ENCODE measurements at regions not wholly inside any gene's neighbourhood (a gene's known extent, or its start where the extent isn't known, plus 50 kb on each side); places are given as distances from the start of the nearest gene placed in this dataset.

DNA sequence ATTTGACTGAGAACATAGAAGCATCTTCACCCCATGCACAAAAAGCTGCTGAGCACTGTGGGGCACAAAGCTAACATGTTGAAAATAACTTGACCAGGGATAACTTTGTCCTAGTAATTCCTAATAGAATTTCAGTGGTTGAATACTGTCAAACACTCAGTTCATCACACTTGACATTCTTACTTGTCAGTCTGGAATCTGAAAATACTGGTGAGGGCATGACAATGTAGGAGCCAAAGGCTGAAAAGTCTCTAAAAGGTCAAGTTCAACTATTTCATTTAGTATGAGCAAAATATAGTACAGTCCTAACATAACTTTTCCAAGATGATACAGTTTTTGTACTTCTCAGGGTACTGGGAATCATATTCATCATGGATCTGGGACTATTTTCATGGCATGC lies 504.4 kb upstream of the LMO3 start:
- no peak overlapping the region for H3K27ac ChIP-seq
- H3K27me3 ChIP-seq = no peaks in the 10 kb centered on the region
- TF ChIP-seq EP300 (IDR thresholded peaks at IDR 0.05) (no peak), POLR2AphosphoS5 (IDR thresholded peaks at IDR 0.05) (no peak), POLR2A (IDR thresholded peaks at IDR 0.05) (no peak)
- TF ChIP-seq, protein P1, sequence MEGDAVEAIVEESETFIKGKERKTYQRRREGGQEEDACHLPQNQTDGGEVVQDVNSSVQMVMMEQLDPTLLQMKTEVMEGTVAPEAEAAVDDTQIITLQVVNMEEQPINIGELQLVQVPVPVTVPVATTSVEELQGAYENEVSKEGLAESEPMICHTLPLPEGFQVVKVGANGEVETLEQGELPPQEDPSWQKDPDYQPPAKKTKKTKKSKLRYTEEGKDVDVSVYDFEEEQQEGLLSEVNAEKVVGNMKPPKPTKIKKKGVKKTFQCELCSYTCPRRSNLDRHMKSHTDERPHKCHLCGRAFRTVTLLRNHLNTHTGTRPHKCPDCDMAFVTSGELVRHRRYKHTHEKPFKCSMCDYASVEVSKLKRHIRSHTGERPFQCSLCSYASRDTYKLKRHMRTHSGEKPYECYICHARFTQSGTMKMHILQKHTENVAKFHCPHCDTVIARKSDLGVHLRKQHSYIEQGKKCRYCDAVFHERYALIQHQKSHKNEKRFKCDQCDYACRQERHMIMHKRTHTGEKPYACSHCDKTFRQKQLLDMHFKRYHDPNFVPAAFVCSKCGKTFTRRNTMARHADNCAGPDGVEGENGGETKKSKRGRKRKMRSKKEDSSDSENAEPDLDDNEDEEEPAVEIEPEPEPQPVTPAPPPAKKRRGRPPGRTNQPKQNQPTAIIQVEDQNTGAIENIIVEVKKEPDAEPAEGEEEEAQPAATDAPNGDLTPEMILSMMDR (IDR thresholded peaks at IDR 0.05) = no peak
- DNase-seq = no peak
- intact Hi-C loops (cut with DNase I) = no loop called here
- H3K4me3 ChIP-seq = no peak overlapping the region
- H3K4me1 ChIP-seq = no peaks in the 10 kb centered on the region
- H3K9me3 ChIP-seq = no peaks in the 10 kb centered on the region
- no peaks in the 10 kb centered on the region for H3K36me3 ChIP-seq

DNA sequence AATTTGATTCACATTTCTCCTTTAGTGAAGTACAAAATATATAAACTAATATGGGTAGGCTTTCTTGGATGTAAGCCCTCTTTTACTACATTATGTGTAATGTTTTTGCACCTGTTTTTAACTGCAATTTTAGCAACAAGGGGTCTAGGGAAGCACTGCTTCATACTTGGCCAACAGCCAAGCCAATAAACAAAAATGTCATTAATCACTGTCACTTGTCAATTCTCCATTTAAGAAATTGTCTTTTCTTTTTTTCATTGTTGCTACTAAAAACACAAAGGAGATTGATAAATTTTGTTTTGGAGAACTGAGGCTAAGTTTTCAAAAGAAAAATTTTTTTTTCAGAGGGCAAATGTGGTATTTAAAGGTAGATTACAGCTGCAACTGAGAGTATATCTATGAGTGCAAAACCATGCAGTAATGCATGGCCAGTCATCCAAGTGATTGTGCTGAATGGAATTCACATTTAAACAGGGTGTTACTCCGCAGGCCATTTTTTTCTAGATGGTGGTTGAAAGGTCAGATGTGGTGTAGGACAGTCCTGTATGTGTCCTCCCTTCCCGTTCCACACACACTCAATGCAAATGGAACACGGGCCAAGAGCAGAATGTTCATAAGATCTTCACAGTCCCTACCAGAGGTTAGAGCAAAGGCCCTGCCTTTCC lies 503.0 kb upstream of the LMO3 start:
- H3K27ac ChIP-seq = no peak overlapping the region
- DNase-seq = no peak
- no peaks in the 10 kb centered on the region for H3K9me3 ChIP-seq
- TF ChIP-seq EP300 (IDR thresholded peaks at IDR 0.05) (no peak), POLR2A (IDR thresholded peaks at IDR 0.05) (no peak), POLR2AphosphoS5 (IDR thresholded peaks at IDR 0.05) (no peak)
- TF ChIP-seq, protein P1 (IDR thresholded peaks at IDR 0.05) = no peak
- H3K36me3 ChIP-seq = no peaks in the 10 kb centered on the region
- no peaks in the 10 kb centered on the region for H3K27me3 ChIP-seq
- intact Hi-C loops (cut with DNase I) = no loop called here
- 81 to 83% methylated on average over 3 of the region's 3 CpGs for WGBS, 2 donors
- no peaks in the 10 kb centered on the region for H3K4me1 ChIP-seq
- no peak overlapping the region for H3K4me3 ChIP-seq

DNA sequence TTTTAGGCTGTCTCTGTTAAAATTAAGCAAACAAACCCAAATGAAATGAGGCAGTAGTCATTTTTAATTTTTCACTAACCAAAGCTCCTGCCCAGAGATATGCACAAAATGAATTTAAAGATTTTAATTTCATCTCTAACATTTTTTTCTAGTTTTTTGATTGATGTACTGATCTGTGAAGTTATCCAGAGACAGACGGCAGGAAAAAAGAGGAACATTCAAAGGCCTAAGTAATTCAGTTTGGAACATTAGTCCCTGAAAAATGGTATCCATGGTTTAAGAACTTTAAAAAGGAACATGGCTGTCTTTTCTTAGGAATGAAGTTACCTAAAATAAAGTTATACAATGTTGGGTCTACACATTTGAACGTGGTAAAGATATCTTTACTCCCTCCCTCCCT lies 498.8 kb upstream of the LMO3 start:
- no peak for TF ChIP-seq POLR2AphosphoS5 (IDR thresholded peaks at IDR 0.05)
- TF ChIP-seq, protein P1 (IDR thresholded peaks at IDR 0.05) = no peak
- no peak for TF ChIP-seq EP300 (IDR thresholded peaks at IDR 0.05)
- no peak for TF ChIP-seq POLR2A (IDR thresholded peaks at IDR 0.05)
- intact Hi-C loops (cut with DNase I) = no loop called here
- Histone ChIP-seq H3K4me1 (no peaks in the 10 kb centered on the region), H3K4me3 (no peak overlapping the region), H3K27me3 (no peaks in the 10 kb centered on the region), H3K9me3 (no peaks in the 10 kb centered on the region), H3K27ac (no peak overlapping the region), H3K36me3 (no peaks in the 10 kb centered on the region)
- 65 to 70% methylated on average over 2 of the region's 2 CpGs for WGBS, 2 donors
- DNase-seq = no peak

DNA sequence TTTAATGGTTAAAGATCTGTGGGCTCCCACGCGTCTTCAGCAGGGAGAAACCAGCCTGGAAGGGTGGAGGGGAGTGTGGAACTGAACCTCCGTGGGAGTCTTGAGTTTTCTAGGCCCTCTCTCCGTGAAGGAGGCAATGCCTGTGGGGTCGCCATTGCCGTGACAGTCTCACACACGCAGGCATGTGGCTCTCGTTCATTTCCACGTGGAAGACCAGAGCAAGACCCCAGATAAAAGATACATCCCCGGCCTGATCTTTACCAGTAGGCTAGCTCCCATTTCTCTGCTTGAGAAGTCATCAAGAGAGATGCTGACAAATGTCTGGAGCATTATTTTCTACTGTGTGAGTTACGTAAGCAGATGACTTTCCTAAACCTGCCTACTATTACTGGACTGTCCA lies 491.7 kb upstream of the LMO3 start:
- TF ChIP-seq, protein P1 (IDR thresholded peaks at IDR 0.05) = no peak
- TF ChIP-seq EP300 (IDR thresholded peaks at IDR 0.05) (no peak), POLR2A (IDR thresholded peaks at IDR 0.05) (no peak), POLR2AphosphoS5 (IDR thresholded peaks at IDR 0.05) (no peak)
- WGBS, 2 donors = 81 to 89% methylated on average over 11 of the region's 11 CpGs
- H3K27me3 ChIP-seq = no peaks in the 10 kb centered on the region
- intact Hi-C loops (cut with DNase I) = no loop called here
- peaks cover 0 to 3% (median 0%) of the 10 kb centered on the region in 4 donors for H3K9me3 ChIP-seq
- no peaks in the 10 kb centered on the region for H3K4me1 ChIP-seq
- H3K36me3 ChIP-seq = no peaks in the 10 kb centered on the region
- H3K27ac ChIP-seq = no peak overlapping the region
- H3K4me3 ChIP-seq = no peak overlapping the region
- DNase-seq = no peak

DNA sequence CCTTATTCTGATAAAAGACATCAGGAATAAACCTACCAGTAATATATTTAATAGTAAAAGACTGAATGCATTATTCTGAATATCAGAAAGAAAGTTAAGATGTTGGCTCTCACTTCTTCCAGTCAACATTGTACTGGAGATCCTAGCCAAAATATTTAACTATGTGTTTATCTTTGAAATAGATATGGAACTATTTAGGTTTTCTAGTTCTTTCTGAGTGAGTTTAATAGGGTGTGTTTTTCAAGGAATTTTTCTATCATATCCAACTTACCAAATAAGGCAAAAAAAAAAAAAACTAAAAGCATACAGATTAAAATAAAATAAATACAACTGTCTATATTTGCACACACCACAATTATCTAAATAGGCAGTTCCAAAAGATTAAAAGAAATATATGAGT lies 478.9 kb upstream of the LMO3 start:
- Histone ChIP-seq H3K4me1 (no peaks in the 10 kb centered on the region), H3K4me3 (no peak overlapping the region), H3K9me3 (peaks cover 0 to 3% (median 0%) of the 10 kb centered on the region in 4 donors), H3K27me3 (no peaks in the 10 kb centered on the region), H3K36me3 (no peaks in the 10 kb centered on the region), H3K27ac (no peak overlapping the region)
- intact Hi-C loops (cut with DNase I) = no loop called here
- no peak for DNase-seq
- TF ChIP-seq POLR2AphosphoS5 (IDR thresholded peaks at IDR 0.05) (no peak), POLR2A (IDR thresholded peaks at IDR 0.05) (no peak), EP300 (IDR thresholded peaks at IDR 0.05) (no peak)
- TF ChIP-seq, protein P1 (IDR thresholded peaks at IDR 0.05) = no peak
